Left renal cortex interstitium (tissue), 4 donors: ENCODE measurements at regions not wholly inside any gene's neighbourhood (a gene's known extent, or its start where the extent isn't known, plus 50 kb on each side); places are given as distances from the start of the nearest gene placed in this dataset.
A peak's percentile ranks its signal among the peaks of the same experiment; 100 is the strongest.
"Not testable (repeated sequence)": the region's sequence is repeated elsewhere in the genome, so short reads cannot be mapped to it uniquely, and the experiment has no call there.

Experiments used
- DNase-seq, 4 donors: peaks; one replicate each; pipeline ENCODE4 v3.0.0-alpha.2; 2013; ENCODE audit warnings: low read depth in 4 of 4, low spot score in 2 of 4, missing footprints in 1 of 4

- DNase-seq = no peak
Measured at GRCh38 chr15:93771196-93772030, 459.9 kb upstream of the MCTP2 start.

GRCh38 chr15:93770788-93771187 lies 460.6 kb upstream of the MCTP2 start:
- DNase-seq = no peak

- DNase-seq = no peak
Measured at GRCh38 chr15:93762036-93762435, 469.3 kb upstream of the MCTP2 start.

GRCh38 chr15:93759629-93760028 lies 471.7 kb upstream of the MCTP2 start:
- DNase-seq = no peak

- no peak for DNase-seq
Measured at GRCh38 chr15:93758824-93759223, 472.5 kb upstream of the MCTP2 start.

- no peak for DNase-seq
Measured at GRCh38 chr15:93748710-93749109, 482.7 kb upstream of the MCTP2 start.

GRCh38 chr15:93734976-93735375 lies 496.4 kb upstream of the MCTP2 start:
- DNase-seq = not testable (repeated sequence)

GRCh38 chr15:93730724-93731123 lies 500.6 kb upstream of the MCTP2 start:
- DNase-seq = no peak

GRCh38 chr15:93722165-93722564 lies 509.2 kb upstream of the MCTP2 start:
- no peak for DNase-seq

GRCh38 chr15:93720607-93721006 lies 510.8 kb upstream of the MCTP2 start:
- no peak for DNase-seq

- DNase-seq = no peak
Measured at GRCh38 chr15:93719921-93720351, 511.4 kb upstream of the MCTP2 start.

GRCh38 chr15:93716615-93717231 lies 514.6 kb upstream of the MCTP2 start:
- DNase-seq = peak in 1 of 4 donors; percentile 17

- no peak for DNase-seq
Measured at GRCh38 chr15:93709708-93710107, 521.7 kb upstream of the MCTP2 start.

- DNase-seq = peak in 1 of 4 donors; percentile 16
Measured at GRCh38 chr15:93708724-93709445, 522.5 kb upstream of the MCTP2 start.

- no peak for DNase-seq
Measured at GRCh38 chr15:93707751-93708150, 523.6 kb upstream of the MCTP2 start.

- no peak for DNase-seq
Measured at GRCh38 chr15:93706495-93707292, 524.7 kb upstream of the MCTP2 start.

GRCh38 chr15:93705753-93706455 lies 525.5 kb upstream of the MCTP2 start:
- DNase-seq = no peak

GRCh38 chr15:93703092-93703739 lies 528.1 kb upstream of the MCTP2 start:
- DNase-seq = no peak

GRCh38 chr15:93700051-93700450 lies 531.3 kb upstream of the MCTP2 start:
- DNase-seq = no peak

GRCh38 chr15:93694033-93694432 lies 537.3 kb upstream of the MCTP2 start:
- DNase-seq = no peak
